Gastrocnemius medialis (tissue), 4 donors: ENCODE measurements at regions not wholly inside any gene's neighbourhood (a gene's known extent, or its start where the extent isn't known, plus 50 kb on each side); places are given as distances from the start of the nearest gene placed in this dataset.

Source experiments
- CTCF ChIP-seq, 5 experiments: fragments of 450-650 bp in 3 of 5; fragments of 200-600 bp in 2 of 5; sonication (generic) in 2 of 5; IDR thresholded peaks in 4 of 5; conservative IDR thresholded peaks in 1 of 5; 1 replicate in 4 of 5; 2 replicates in 1 of 5; pipeline ENCODE4 v1.5.1; 2016 to 2019; ENCODE audit warnings: antibody characterized with exemption in 5 of 5, mild to moderate bottlenecking in 3 of 5, moderate library complexity in 3 of 5
- POLR2A ChIP-seq, 2 donors: fragments of 450-650 bp; IDR thresholded peaks; one replicate each; pipeline ENCODE4 v1.6.1; 2017; ENCODE audit warnings: antibody characterized with exemption in 2 of 2, mild to moderate bottlenecking in 2 of 2, moderate library complexity in 2 of 2

- no peak for TF ChIP-seq CTCF (IDR thresholded peaks at IDR 0.05 in 4 of 5, conservative IDR thresholded peaks at IDR 0.05 in 1 of 5)
- TF ChIP-seq POLR2A (IDR thresholded peaks at IDR 0.05): no peak
Measured at GRCh38 chr5:174895360-174895759, 171.0 kb downstream of the MSX2 start.
